NCI-H1417 treated with DMSO at 0.1 percent for 48 hours (cell line): ENCODE measurements at regions not wholly inside any gene's neighbourhood (a gene's known extent, or its start where the extent isn't known, plus 50 kb on each side); places are given as distances from the start of the nearest gene placed in this dataset.

ENCODE experiments used
- DNase-seq: peaks from one replicate; lab custom pipeline; 2025; lab: John Stamatoyannopoulos, UW

GRCh38 chr10:108244443-108245228 is 1080.1 kb upstream of the SORCS1 start:
- no peak for DNase-seq

- DNase-seq: no peak
These were observed 1076.7 kb upstream of the SORCS1 start for GRCh38 chr10:108241166-108241565.

- DNase-seq: no peak
These were observed 1073.8 kb upstream of the SORCS1 start for GRCh38 chr10:108238261-108238660.

DNA sequence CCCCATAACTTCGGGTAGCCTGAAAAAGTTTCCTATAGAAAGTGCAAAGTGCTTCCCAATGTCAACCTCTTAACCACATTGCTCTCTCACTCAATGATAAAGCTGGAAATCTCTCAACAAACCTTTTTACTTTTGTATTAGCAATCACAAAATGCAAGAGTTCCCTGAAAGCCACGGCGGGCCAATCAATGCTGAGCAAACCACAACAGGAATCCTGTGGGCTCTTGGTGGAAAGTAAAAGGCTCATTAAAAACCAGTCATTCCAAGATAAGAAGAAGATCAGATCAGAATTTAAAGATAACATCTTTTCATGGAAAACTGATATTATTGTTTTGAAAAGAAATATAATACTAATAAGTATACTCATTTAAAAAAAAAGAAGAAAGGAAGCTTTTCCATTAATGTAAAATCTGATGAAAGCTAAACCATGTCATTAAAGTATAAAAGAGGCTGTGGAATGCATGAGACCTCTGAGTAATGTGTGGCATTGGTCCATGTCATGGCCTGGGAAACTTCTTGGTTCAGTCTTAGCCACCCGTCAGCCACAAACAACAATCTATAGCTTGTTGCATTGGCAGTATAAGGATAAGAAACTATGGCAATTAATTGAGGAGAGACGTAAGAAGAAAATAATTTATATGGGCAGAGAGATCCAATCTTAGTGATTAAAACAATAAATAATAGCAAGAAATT is 1066.1 kb upstream of the SORCS1 start:
- no peak for DNase-seq

GRCh38 chr10:108208732-108209131 is 1044.2 kb upstream of the SORCS1 start:
- DNase-seq: no peak

- no peak for DNase-seq
These were observed 1043.5 kb upstream of the SORCS1 start for GRCh38 chr10:108208038-108208437.

GRCh38 chr10:108204528-108205305 is 1040.2 kb upstream of the SORCS1 start:
- no peak for DNase-seq

DNA sequence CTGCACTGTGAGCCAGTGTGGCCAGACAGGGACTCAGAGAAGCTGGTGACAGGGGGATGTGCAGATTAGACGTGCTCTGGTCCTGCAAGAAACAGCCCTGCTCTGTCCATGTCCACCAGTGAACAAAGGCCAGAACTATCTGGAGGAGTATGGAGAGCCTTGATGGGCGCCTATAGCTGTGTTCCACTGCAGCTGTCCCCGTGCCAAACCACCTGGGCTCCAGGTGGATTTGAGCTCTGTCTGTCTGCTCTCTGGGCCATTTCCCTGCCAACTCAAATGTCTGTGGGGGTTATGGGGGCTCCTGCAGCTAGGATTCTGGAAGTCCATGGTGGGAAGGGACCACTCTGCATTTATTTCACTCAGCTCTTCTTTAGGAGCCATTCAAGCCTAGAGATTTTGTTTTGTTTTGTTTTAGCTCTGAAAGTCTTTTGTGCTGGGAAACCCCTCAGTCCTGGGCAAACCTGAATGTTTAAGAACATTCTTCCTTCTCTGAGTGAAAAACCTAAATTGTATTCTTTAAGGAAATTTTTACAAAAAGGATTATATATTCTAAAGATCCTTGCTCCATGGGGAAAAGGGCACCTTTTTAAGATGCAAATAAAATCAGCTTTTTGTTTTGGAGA is 1039.5 kb upstream of the SORCS1 start:
- no peak for DNase-seq

DNA sequence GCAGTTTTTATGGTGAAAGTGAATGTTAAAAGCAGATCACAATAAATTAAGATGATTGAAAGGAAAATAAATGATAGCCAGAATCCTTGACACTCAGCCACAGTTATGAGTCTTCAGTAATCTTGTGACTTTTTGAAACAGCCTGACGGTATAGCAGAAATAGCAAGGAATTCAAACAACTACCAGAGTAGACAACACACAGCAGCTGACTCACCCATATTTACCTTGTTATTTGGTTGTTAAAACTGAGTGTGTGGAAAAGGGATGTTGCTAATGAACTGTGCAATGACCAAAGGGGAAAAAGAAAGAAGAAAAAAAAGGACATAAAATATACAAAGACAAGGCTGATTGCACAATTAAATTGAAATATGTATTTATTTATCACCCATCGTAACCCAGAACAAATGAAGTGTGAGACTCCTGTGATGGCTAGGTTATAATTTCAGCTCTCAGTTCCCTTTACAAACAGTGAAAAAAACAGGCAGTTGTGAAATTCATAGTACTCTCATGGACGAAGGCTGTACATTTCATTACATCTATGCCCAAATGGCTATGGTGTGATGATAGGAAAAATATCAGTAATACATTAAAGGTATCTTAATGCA is 1023.0 kb upstream of the SORCS1 start:
- no peak for DNase-seq

- no peak for DNase-seq
These were observed 1019.6 kb upstream of the SORCS1 start for GRCh38 chr10:108184114-108184513.

DNA sequence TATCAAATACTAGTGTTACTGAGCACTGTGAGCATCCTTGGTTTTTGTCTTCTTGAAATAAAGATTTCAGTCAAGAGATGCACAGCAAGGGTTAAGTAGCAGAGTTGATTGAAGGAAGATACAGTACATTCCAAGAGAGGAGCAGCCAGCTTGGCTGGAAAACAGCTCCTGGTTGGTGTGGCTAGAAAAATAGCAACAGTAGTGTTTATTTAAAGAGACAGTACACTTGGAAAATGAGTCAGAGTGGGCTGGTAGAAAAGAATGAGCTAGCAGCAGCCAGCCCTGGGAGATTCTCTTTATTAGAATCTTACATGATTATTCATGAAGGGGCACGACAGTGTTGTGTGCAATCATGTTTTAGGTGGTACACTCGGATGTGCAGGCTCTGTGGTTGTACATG is 1016.4 kb upstream of the SORCS1 start:
- DNase-seq: no peak

DNA sequence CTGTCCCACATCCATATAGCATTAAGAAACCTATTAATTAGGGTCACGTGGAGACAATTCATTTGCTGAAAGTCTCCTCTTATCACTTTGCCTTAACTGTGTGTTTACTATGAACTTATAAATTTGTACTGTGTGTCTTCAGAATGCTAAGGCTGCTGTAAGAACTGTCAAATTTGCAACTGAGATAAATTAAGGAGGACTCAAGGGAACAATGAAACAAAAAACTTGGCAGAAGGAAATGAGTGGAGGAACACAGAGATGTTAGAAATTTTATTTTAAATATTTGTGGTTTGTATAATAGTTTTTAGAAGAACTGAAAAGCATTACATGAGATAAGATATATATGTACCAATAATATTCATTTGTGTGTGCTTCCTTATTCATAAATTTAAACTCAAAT is 1005.3 kb upstream of the SORCS1 start:
- no peak for DNase-seq

DNA sequence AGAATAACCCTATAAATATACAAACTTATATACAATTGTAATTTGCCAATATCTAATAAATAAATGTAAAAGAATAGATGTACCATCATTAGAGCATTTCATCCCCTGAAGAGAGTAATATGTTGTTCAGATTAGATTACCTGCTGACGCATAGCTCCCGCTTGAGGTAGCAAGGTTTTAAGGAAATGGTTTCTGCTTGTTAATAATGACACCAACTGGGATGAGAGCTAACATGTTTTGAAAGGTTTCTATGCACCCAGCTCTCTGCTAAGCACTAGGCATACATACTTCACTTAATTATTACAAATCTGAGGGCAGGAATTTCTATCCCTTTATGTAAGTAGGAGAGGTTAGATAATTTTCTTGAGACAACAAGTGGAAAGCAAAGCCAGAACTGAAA is 1003.3 kb upstream of the SORCS1 start:
- DNase-seq: no peak

DNA sequence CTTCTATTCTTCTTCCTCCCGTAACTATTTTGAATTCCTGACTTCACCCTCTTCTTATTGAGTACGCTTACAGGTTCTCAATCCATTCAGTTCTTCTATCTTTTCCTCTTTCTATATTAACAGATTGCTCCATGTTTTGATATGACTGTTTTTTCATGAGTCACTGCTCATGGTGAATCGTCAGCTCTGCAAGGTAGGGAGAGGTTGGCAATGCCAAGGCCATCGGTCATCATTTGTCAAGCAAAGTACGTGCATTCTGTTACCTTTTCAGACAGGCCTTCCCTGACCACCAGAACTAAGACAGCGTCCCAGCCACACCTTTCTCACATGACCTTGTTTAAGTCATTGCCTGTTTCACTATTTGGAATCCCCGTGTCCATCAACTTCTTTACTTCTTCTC is 1001.9 kb upstream of the SORCS1 start:
- DNase-seq: no peak

GRCh38 chr10:108147346-108147745 is 982.8 kb upstream of the SORCS1 start:
- no peak for DNase-seq

DNA sequence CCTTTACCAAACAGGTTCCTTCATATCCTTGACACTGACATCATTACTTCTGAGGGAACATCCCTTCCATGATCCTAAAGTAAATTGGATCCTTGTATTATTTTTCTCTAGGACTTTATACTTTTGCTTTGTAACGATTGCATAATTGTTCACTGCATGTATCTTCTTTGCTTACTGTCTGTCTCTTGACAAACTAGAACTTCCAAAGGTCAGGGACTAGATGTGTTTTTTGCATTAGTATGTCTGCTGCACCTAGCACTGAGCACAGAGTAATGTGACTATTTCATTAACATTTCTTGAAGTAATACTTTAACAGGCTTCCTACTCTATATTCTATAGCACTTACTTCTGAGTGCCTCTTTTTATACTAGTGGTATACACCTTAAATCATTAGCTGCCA is 976.6 kb upstream of the SORCS1 start:
- DNase-seq: no peak

- no peak for DNase-seq
These were observed 967.8 kb upstream of the SORCS1 start for GRCh38 chr10:108132303-108132702.

DNA sequence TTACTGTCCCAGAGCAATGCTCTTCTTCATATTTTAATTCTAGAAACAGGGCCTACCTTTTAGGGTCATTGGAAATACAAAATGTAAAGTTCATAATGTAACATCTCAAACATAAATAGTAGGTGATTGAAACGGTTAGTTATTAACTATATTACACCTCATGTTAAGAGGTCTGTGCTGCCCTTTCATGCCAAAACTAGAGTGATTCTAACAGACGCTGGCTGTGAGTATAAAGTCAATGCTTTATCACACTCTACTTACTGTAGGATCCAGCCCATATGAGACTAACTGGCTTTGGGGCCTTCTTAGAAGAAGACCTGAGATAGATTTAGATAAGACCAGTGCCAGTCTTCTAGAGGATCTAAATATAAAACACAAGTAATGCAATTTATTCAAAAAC is 966.1 kb upstream of the SORCS1 start:
- no peak for DNase-seq

DNA sequence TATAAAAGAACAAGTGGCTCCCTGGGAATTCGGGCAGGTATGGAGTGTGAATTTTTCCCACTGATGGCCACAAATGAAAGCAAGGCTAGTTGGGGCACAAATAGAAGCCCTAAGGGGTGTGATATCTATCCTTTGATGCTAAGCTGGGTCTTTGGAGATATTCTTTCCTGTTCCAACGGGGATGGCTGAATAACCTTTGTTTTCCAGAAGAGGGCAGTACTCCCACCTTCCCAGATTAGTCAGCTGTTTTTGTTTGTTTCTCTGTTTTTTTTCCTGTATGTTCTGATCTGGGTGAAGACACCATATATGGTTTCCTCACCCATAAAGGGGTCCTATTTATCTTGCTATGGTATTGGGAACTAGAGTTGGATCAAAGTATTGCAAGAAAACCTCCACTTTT is 947.7 kb upstream of the SORCS1 start:
- DNase-seq: no peak

DNA sequence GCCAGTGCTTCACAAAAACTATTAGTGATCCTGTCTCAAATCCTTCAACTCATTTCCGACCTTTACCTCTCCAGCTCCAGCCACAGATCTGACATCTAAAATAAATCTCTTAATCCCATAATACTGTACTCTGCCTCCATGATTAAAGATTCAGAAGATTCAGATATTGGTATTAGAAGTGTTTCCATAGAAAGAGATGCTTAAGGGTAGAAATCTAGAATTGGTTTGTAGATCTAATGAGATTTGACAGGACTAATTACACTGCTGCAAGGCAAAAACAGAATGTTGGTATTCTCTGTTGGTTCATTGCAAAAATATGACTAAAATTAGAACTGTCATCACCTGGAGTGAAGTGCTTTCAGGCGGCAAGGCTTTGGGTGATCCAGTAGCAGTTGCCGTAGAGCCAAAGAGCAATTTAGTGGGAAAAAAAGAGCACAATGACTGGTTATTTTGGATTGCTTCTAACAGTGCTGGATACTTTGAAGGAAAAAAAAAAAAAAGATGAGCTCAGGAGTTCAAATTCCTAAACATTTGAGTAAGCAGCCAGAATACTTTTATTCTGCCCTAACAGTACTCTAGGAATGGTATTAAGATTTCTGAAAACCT is 940.1 kb upstream of the SORCS1 start:
- DNase-seq: no peak

DNA sequence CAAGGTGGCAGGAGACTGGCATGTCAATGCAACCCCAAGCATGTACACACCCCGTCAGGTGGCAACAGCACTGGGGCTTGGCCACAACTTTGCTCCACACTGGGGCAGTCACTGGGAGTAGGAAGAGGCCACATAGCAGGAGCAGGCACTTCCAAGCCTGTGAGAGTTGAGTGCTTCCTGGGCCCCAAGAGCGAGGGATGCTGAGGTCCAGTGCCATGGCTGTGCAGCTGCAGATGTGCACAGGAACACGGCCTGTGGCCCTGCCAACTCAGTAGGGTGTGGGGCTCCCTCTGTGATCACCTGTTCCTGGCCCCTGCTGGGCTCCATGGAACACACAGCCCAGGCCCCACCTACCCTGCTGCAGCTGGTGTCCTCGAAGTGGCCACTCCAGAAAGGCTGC is 932.8 kb upstream of the SORCS1 start:
- no peak for DNase-seq
